GM18508 (cell line): ENCODE measurements at regions not wholly inside any gene's neighbourhood (a gene's known extent, or its start where the extent isn't known, plus 50 kb on each side); places are given as distances from the start of the nearest gene placed in this dataset.

Experiments used
- ATAC-seq: cut with Tn5 transposase; IDR thresholded peaks from one replicate; pipeline ENCODE4 v1.9.1; 2021; ENCODE audit warnings: moderate number of reproducible peaks; ENCODE audit not compliant: insufficient read depth, unreplicated experiment

DNA sequence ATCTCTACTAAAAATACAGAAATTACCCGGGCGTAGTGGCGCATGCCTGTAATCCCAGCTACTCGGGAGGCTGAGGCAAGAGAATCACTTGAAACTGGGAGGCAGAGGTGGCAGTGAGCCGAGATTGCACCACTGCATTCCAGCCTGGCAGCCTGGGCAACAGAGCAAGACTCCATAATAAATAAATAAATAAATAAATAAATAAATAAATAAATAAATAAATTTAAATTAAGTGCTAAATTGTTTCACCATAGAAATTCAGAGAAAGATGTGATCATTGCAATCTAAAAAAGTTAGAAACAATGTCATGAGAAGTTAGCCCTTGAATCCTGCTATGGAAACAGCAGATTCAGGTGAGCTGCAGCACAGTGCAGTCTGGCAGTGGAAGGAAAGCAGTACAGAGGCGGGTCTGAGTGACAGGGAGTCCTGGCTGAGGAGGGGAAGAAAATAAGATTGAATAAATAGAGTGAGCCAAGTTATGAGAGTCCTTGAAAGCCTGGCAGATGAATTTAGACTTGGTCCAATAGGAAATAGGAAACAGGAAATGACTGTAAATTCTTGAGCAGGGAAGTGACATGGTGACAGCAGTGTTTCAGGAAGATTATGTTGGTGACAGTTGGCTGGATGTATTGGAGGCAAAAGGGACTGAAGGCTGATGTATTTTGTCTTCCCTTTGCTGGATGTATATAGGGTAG lies 241.5 kb downstream of the GXYLT1 start:
- ATAC-seq, result no peak

- no peak for ATAC-seq
Observed at GRCh38 chr12:41899577-41899976, 245.1 kb downstream of the GXYLT1 start.

DNA sequence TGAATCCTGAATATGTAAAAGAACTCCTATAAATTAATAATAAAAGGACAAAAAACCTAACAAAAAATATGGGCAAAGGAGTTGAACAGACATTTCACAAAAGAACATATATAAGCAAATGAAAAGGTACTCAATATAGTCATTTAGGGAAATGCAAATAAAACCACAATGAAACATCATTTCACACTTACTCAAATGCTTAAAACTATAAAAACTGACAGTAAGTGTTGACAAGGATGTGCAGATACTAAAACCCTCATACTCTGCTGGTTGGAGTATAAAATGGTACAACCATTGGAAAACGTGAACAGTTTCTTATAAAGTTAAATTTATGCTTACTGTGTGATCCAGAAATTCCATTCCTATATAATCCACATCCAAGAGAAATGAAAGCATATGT lies 247.1 kb downstream of the GXYLT1 start:
- no peak for ATAC-seq

GRCh38 chr12:41893491-41893890 lies 251.2 kb downstream of the GXYLT1 start:
- no peak for ATAC-seq

DNA sequence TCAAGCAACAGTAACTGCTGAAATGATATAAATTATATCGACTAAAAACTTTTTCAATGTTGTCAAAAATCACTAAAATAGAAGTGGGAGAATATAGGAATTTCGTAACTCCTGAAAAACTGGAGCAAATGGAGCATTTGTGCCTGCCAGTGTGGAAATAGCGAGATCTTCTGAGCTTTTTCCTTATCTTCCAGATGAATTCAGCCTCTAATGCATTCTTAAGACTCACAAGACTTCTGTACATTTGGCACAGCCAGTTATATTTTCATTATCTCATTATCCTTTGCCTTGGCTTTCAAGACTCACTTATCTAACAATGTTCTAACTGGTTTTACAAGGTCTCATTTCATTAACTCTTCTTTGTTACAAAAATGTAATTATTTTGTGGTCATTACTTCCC lies 252.4 kb downstream of the GXYLT1 start:
- ATAC-seq, result no peak

DNA sequence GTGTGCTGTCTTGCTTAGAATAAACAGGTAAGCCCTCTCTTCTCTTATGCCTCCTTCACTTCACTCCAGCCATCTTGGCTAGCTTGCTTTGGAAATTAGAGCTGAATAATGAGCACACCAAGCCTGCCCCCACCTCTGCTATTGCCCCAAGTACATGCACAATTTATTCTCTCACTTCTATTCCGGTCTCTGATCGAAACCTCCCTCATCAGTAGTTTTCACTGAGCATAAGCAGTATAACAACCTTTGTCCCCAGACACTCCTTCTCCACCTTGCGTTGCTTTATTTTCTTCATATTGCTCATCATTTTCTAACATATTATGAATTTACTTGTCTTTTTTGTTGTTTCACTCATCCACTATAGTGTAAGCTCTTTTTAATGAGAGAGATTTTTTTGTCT lies 253.4 kb downstream of the GXYLT1 start:
- no peak for ATAC-seq

- ATAC-seq, result no peak
Observed at GRCh38 chr12:41888285-41888684, 256.4 kb downstream of the GXYLT1 start.

GRCh38 chr12:41881891-41882805 lies 262.5 kb downstream of the GXYLT1 start:
- no peak for ATAC-seq

- no peak for ATAC-seq
Observed at GRCh38 chr12:41869432-41869831, 275.2 kb downstream of the GXYLT1 start.

- no peak for ATAC-seq
Observed at GRCh38 chr12:41866878-41867430, 277.7 kb downstream of the GXYLT1 start.

GRCh38 chr12:41856228-41856627 lies 288.4 kb downstream of the GXYLT1 start:
- no peak for ATAC-seq

GRCh38 chr12:41850046-41850445 lies 294.6 kb downstream of the GXYLT1 start:
- no peak for ATAC-seq

DNA sequence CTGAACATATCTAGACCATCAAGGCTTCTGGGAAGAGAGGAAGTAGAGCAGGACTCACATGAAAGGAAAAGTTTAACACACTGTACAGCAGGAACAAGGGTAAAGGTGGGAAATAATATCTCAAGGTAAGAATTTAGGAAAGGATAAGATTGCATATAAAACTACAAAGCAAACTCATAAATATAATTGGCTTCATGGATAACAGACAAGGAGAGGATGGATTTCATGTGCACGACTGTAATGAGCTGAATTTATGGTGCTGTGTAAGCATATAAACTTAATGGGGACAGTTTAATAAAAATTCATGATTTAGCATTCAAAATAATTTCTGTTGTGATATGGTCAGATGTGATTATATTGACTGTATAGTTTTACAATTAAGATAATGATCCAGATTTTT lies 298.0 kb downstream of the GXYLT1 start:
- no peak for ATAC-seq

- ATAC-seq, result no peak
Observed at GRCh38 chr12:41836416-41836815, 308.3 kb downstream of the GXYLT1 start.

GRCh38 chr12:41835556-41835955 lies 309.1 kb downstream of the GXYLT1 start:
- no peak for ATAC-seq

DNA sequence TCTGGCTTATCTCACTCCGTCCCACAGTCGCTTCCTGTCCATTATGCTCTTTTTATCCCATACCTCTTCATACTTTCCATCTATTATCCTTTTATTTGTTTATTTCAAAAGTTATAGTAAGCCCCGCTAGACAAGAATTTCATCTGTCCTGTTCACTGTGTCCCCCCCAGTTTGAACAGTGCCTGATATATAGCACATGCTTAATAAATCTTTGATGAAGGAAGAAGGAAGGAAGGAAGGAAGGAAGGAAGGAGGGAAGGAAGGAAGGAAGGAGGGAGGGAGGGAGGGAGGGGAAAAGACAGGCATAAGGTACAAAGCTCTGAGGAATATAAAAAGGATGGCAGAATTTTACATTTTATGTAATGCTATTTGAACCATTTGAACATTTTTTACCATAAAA lies 324.7 kb downstream of the GXYLT1 start:
- ATAC-seq, result no peak

DNA sequence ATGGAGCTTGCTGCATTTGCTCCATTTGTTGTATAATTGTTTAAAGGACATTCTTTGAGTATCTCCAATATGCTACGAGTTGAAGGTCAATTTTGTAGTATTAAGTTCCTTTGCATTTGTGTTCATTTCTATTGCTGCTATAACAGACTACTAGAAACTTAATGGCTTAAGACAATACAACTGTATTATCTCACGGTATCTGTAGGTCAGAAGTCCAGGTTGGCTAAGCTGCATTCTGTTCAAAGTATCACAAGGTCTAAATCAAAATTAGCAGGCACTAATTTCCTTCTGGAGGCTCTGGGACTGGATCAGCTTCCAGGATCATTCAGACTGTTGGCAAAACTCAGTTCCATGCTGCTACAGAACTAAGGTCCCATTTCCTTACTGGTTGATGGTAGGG lies 340.6 kb downstream of the GXYLT1 start:
- no peak for ATAC-seq

GRCh38 chr12:41802803-41803202 lies 341.9 kb downstream of the GXYLT1 start:
- ATAC-seq, result no peak

DNA sequence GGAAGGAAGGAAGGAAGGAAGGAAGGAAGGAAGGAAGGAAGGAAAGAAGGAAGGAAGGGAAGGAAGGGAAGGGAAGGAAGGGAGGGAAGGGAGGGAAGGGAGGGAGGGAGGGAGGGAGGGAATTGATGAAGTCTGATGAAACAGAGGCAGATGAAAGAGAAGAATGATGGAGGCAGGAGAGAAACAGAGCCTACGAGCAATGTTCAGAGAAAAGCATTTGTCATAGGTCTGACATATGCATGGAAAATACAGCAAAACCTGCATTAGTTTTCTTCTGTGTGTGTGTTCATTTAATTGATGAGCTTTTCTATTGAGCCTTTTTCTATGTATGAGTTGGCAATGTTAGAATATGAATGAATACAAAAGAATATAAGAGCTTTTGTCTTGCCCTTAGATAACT lies 343.4 kb downstream of the GXYLT1 start:
- ATAC-seq, result no peak

DNA sequence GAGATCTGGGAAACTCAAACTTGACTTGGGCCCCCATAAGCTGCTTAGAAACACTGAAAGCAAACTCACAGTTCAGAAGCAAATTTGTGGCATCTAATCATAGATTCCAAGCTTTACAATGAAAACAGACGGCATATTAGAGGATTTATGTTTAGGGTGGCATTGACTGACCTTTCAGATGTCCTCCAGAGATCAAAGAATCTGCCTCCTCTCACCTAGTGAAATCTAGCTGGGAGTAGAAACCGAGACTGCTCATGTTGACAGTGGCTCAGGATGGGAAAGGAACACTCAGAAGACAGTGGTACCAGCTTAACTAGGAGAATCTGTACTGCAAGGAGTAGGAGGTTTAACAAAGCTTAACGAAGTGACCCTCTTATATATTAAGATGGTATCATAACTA lies 345.0 kb downstream of the GXYLT1 start:
- no peak for ATAC-seq

DNA sequence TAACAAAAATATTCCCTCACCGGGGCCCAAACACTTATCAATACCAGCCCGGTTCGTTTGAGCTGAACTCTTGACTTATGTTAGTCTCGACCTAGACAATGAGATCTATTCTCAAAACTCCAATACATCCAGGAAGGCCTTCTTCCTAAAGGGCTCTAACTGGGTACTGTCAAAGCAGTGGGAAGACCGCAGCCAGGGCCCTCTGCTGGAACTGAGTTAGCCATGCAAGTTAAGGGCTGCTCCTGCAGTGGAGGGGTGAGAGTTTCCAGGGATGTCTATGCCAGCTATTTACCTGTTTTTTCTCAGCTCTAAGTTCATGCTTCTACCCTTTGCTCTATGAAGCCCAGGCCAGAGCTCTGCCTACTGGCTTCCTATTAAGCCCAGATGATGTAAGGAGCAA lies 348.8 kb downstream of the GXYLT1 start:
- no peak for ATAC-seq
